CD8-positive, alpha-beta memory T cell (primary cell): ENCODE measurements at regions not wholly inside any gene's neighbourhood (a gene's known extent, or its start where the extent isn't known, plus 50 kb on each side); places are given as distances from the start of the nearest gene placed in this dataset.

Experiments
- CTCF ChIA-PET: fragments of 350-600 bp; sonication (Branson Sonifier 250); formaldehyde crosslinking; loops from one replicate; lab custom pipeline; 2021; ENCODE audit warnings: antibody characterized with exemption; lab: Charles Lee
- POLR2A ChIA-PET: fragments of 350-600 bp; sonication (Branson Sonifier 250); formaldehyde crosslinking; loops from one replicate; lab custom pipeline; 2021; ENCODE audit warnings: antibody characterized with exemption; lab: Charles Lee
- DNase-seq, 5 donors: peaks; one replicate each; pipeline versions ENCODE4 v3.0.0 to v3.0.0-alpha.2; 2020 to 2022; ENCODE audit warnings: mixed read lengths in 1 of 5
- H3K27ac ChIP-seq: one replicate; pipeline ENCODE4 v1.7.0; 2013; ENCODE audit warnings: low read depth, mild to moderate bottlenecking, low read length, moderate library complexity
- H3K27me3 ChIP-seq: 2 replicates; pipeline ENCODE4 v1.7.0; 2013; ENCODE audit warnings: low read length, mild to moderate bottlenecking; ENCODE audit not compliant: insufficient read depth, poor library complexity, severe bottlenecking
- H3K36me3 ChIP-seq: 2 replicates; pipeline ENCODE4 v1.7.0; 2013; ENCODE audit warnings: mild to moderate bottlenecking, low read length, moderate library complexity; ENCODE audit not compliant: insufficient read depth
- H3K4me1 ChIP-seq: 2 replicates; pipeline ENCODE4 v1.7.0; 2013; ENCODE audit warnings: mild to moderate bottlenecking, low read length, moderate library complexity; ENCODE audit not compliant: insufficient read depth
- H3K4me3 ChIP-seq: 2 replicates; pipeline ENCODE4 v1.7.0; 2013; ENCODE audit warnings: mild to moderate bottlenecking, low read length
- H3K9me3 ChIP-seq: 2 replicates; pipeline ENCODE4 v1.7.0; 2013; ENCODE audit warnings: mild to moderate bottlenecking, low read length
- H3K27ac Mint-ChIP-seq, 8 donors: one replicate each; pipeline ENCODE4 v1.8.0; 2020 to 2021; ENCODE audit warnings: mixed read lengths in 8 of 8, mild to moderate bottlenecking in 6 of 8, inconsistent platforms in 3 of 8, moderate library complexity in 3 of 8
- H3K27me3 Mint-ChIP-seq, 2 donors: one replicate each; pipeline ENCODE4 v1.8.0; 2020 to 2021; ENCODE audit warnings: mixed read lengths in 2 of 2, mild to moderate bottlenecking in 1 of 2, moderate library complexity in 1 of 2
- H3K36me3 Mint-ChIP-seq, 3 donors: one replicate each; pipeline ENCODE4 v1.8.0; 2020 to 2021; ENCODE audit warnings: mixed read lengths in 3 of 3, inconsistent platforms in 1 of 3, mild to moderate bottlenecking in 1 of 3
- H3K4me1 Mint-ChIP-seq, 3 donors: one replicate each; pipeline ENCODE4 v1.8.0; 2020 to 2021; ENCODE audit warnings: mixed read lengths in 3 of 3, inconsistent platforms in 1 of 3, mild to moderate bottlenecking in 1 of 3
- H3K4me3 Mint-ChIP-seq, 7 donors: one replicate each; pipeline ENCODE4 v1.8.0; 2020 to 2021; ENCODE audit warnings: mixed read lengths in 7 of 7, mild to moderate bottlenecking in 6 of 7, moderate library complexity in 4 of 7, inconsistent platforms in 2 of 7
- H3K9me3 Mint-ChIP-seq, 5 donors: one replicate each; pipeline ENCODE4 v1.8.0; 2020 to 2022; ENCODE audit warnings: mixed read lengths in 5 of 5, mild to moderate bottlenecking in 3 of 5, moderate library complexity in 2 of 5, inconsistent platforms in 1 of 5

GRCh38 chr7:96416599-96416998 is 94.7 kb upstream of the SLC25A13 start:
- no peak for DNase-seq
- Mint-ChIP-seq H3K4me3 (no peak overlapping the region), H3K36me3 (no peaks in the 10 kb centered on the region), H3K9me3 (no peaks in the 10 kb centered on the region), H3K27me3 (peaks cover 6 to 10% of the 10 kb centered on the region in 2 donors), H3K4me1 (no peaks in the 10 kb centered on the region), H3K27ac (no peak overlapping the region)
- no peaks in the 10 kb centered on the region for H3K36me3 ChIP-seq
- no peak overlapping the region for H3K27ac ChIP-seq
- no peaks in the 10 kb centered on the region for H3K27me3 ChIP-seq
- no peaks in the 10 kb centered on the region for H3K4me1 ChIP-seq
- no peaks in the 10 kb centered on the region for H3K9me3 ChIP-seq
- ChIA-PET CTCF (interaction anchor here (1.0 kb wide), 1 partner anchor 611 kb away, joined by 6 read pairs; no protein-coding TSS in a partner anchor), POLR2A (no interaction called here)
- no peak overlapping the region for H3K4me3 ChIP-seq

DNA sequence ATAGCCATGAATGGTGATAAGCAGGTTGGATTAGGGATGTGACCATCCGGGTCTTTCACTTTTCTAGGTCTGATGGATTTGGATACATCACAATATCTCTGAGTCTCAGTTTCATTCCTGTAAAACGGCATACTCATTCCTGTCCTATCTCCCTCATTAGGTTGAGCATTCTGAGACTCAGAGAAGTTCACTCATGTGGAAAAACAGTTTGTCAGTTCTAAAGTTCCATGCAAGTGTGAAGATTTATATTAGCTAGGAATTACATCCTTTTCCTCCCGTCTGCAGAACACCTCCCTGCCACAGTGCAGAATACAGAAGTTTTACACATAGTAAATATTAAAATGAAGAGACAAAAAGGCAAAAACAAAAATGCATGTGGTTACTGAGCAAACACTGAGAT is 94.2 kb upstream of the SLC25A13 start:
- Mint-ChIP-seq H3K9me3 (no peaks in the 10 kb centered on the region), H3K27ac (no peak overlapping the region), H3K27me3 (peaks cover 6 to 10% of the 10 kb centered on the region in 2 donors), H3K36me3 (no peaks in the 10 kb centered on the region), H3K4me3 (no peak overlapping the region), H3K4me1 (no peaks in the 10 kb centered on the region)
- H3K4me3 ChIP-seq = no peak overlapping the region
- ChIA-PET POLR2A (no interaction called here), CTCF (interaction anchor here (1.0 to 1.2 kb wide), 2 partner anchors 29 to 611 kb away, joined by 3 to 6 read pairs; no protein-coding TSS in a partner anchor)
- no peak overlapping the region for H3K27ac ChIP-seq
- no peaks in the 10 kb centered on the region for H3K27me3 ChIP-seq
- H3K4me1 ChIP-seq = no peaks in the 10 kb centered on the region
- no peaks in the 10 kb centered on the region for H3K9me3 ChIP-seq
- no peaks in the 10 kb centered on the region for H3K36me3 ChIP-seq
- no peak for DNase-seq

DNA sequence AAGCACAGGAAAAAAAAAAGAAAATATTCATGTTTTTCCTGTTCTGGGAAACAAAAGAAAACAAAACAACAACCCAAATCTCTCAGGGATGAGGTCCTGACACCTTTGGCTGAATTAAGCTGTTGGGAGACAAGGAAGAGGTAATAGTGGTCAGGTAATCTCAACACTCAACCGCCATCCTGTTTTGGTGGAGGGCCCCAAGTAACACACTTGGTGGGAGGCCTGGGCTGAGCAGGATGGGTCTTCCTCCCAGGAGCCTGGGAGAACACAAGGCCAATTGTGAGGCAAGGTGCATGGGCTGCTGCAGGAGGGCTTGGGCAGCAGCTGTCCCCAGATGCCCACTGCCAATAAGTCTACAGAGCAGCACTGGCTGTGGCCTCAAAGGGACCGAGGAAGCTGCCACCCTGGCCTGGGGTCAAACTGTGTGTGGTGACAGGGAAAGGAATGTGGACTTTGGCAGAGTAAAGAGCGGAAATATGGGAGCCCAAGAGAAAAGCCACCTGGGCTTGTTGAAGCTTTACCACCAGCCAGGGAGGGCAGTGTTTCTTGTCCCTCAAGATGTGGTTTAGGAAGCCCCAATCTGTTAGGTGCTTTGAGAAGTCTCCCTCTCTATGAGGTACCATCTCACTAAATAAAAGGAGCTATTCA is 93.5 kb upstream of the SLC25A13 start:
- Histone ChIP-seq H3K4me3 (no peak overlapping the region), H3K36me3 (no peaks in the 10 kb centered on the region), H3K4me1 (no peaks in the 10 kb centered on the region), H3K27ac (no peak overlapping the region), H3K9me3 (no peaks in the 10 kb centered on the region), H3K27me3 (no peaks in the 10 kb centered on the region)
- H3K27ac Mint-ChIP-seq = peak overlapping the region in 1 of 8 donors; percentile 58
- H3K9me3 Mint-ChIP-seq = no peaks in the 10 kb centered on the region
- H3K4me1 Mint-ChIP-seq = no peaks in the 10 kb centered on the region
- ChIA-PET POLR2A (no interaction called here), CTCF (interaction anchor here (1.2 kb wide), 1 partner anchor 29 kb away, joined by 3 read pairs; no protein-coding TSS in a partner anchor)
- H3K27me3 Mint-ChIP-seq = peaks cover 6 to 10% of the 10 kb centered on the region in 2 donors
- H3K4me3 Mint-ChIP-seq = no peak overlapping the region
- no peak for DNase-seq
- no peaks in the 10 kb centered on the region for H3K36me3 Mint-ChIP-seq

DNA sequence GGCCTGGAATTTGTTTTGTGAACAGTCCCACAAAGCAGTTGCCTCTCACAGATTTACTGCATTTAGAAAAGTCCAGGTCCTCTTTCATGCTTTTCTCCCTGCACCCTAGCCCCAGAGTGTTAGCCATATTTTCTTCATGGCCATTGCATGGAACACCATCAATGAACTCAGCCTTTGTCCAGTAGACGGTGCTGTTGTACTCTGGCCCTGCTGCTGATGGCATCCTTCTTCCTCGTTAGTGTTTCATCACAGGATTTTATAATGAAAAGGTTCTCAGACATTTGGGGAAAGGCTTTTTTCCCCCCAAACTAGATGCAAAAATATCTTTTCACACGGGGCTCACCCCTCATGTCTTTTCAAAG is 93.0 kb upstream of the SLC25A13 start:
- H3K4me3 ChIP-seq = no peak overlapping the region
- ChIA-PET CTCF (interaction anchor here (1.2 kb wide), 1 partner anchor 30 kb away, joined by 3 read pairs; no protein-coding TSS in a partner anchor), POLR2A (no interaction called here)
- H3K36me3 ChIP-seq = no peaks in the 10 kb centered on the region
- DNase-seq = peak in 3 of 5 donors; percentile 4 to 10 (median 5)
- Mint-ChIP-seq H3K27ac (peak overlapping the region in 1 of 8 donors; percentile 58), H3K9me3 (no peaks in the 10 kb centered on the region), H3K4me3 (no peak overlapping the region), H3K4me1 (no peaks in the 10 kb centered on the region), H3K36me3 (no peaks in the 10 kb centered on the region), H3K27me3 (peaks cover 6 to 10% of the 10 kb centered on the region in 2 donors)
- no peaks in the 10 kb centered on the region for H3K9me3 ChIP-seq
- no peak overlapping the region for H3K27ac ChIP-seq
- H3K4me1 ChIP-seq = no peaks in the 10 kb centered on the region
- H3K27me3 ChIP-seq = no peaks in the 10 kb centered on the region

DNA sequence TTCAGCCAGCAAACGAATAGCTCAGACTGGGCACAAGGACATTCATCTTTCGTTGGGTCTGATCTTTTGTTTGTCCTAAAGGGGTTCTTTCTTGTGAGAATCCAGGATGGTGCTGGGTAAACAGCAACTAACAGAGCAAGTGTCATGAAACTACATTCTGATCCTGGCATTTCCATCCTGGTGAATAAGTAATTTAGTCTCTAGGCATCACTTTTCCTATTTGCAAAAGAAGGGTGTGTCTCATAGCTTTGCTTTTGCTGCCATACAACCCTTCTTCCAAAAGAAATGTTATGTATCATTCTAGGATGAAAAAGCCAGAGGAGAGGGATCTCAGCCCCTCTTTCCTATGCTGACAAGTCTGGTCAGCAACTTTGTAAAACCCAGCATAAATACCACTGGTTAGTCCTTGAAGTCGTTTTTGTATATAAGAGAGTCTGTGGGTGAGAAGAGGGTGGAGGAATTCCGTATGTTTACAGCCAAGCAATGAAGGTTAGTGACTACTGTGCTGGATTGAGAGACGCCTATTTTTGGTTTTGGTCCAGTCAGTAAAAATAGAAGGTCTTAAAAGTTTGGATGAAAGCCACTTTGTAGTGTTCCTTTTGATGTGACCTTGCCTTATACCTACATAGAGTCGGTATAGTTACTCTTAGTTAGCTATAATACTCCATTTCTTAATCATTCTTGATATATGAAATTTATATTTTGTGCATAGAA is 88.4 kb upstream of the SLC25A13 start:
- Mint-ChIP-seq H3K27me3 (peaks cover 0 to 15% of the 10 kb centered on the region in 2 donors), H3K27ac (no peak overlapping the region), H3K36me3 (no peaks in the 10 kb centered on the region), H3K9me3 (no peaks in the 10 kb centered on the region), H3K4me3 (no peak overlapping the region), H3K4me1 (no peaks in the 10 kb centered on the region)
- Histone ChIP-seq H3K27me3 (no peaks in the 10 kb centered on the region), H3K9me3 (no peaks in the 10 kb centered on the region), H3K36me3 (no peaks in the 10 kb centered on the region), H3K4me1 (no peaks in the 10 kb centered on the region), H3K27ac (no peak overlapping the region), H3K4me3 (no peak overlapping the region)
- no peak for DNase-seq
- CTCF ChIA-PET = interaction anchor here (1.3 kb wide), 1 partner anchor 21 kb away, joined by 4 read pairs; no protein-coding TSS in a partner anchor
- POLR2A ChIA-PET = no interaction called here

- H3K4me3 Mint-ChIP-seq = no peak overlapping the region
- H3K27ac ChIP-seq = no peak overlapping the region
- no peak overlapping the region for H3K27ac Mint-ChIP-seq
- H3K4me1 ChIP-seq = no peaks in the 10 kb centered on the region
- ChIA-PET POLR2A (no interaction called here), CTCF (no interaction called here)
- H3K36me3 Mint-ChIP-seq = no peaks in the 10 kb centered on the region
- H3K9me3 Mint-ChIP-seq = no peaks in the 10 kb centered on the region
- no peaks in the 10 kb centered on the region for H3K9me3 ChIP-seq
- no peaks in the 10 kb centered on the region for H3K4me1 Mint-ChIP-seq
- H3K27me3 ChIP-seq = no peaks in the 10 kb centered on the region
- H3K36me3 ChIP-seq = no peaks in the 10 kb centered on the region
- DNase-seq = no peak
- H3K27me3 Mint-ChIP-seq = peaks cover 5 to 21% of the 10 kb centered on the region in 2 donors
- H3K4me3 ChIP-seq = no peak overlapping the region
These were observed 87.0 kb upstream of the SLC25A13 start for GRCh38 chr7:96408881-96409280.

DNA sequence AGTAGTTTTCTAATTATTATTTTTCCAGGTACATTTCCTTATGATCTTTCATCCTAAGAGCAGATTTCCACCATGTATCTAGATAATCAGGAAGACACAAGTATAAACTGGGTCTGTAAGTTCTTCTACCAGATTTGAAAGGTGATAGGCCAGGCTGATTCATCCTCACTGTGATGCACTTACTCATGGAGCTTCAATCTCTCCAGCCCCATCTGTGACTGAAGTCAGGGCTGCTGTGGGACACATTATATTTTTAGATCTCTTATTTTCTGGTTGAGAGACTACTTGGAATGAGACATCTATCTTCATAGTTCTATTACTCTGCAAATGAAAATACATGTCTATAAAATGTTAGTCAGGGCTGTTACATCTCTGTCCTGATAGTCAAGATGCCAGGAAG is 85.5 kb upstream of the SLC25A13 start:
- Histone ChIP-seq H3K4me3 (no peak overlapping the region), H3K36me3 (no peaks in the 10 kb centered on the region), H3K27ac (no peak overlapping the region), H3K9me3 (no peaks in the 10 kb centered on the region), H3K27me3 (no peaks in the 10 kb centered on the region), H3K4me1 (no peaks in the 10 kb centered on the region)
- no peak overlapping the region for H3K4me3 Mint-ChIP-seq
- H3K27ac Mint-ChIP-seq = no peak overlapping the region
- H3K4me1 Mint-ChIP-seq = no peaks in the 10 kb centered on the region
- DNase-seq = no peak
- POLR2A ChIA-PET = no interaction called here
- CTCF ChIA-PET = no interaction called here
- no peaks in the 10 kb centered on the region for H3K9me3 Mint-ChIP-seq
- peaks cover 5 to 26% of the 10 kb centered on the region in 2 donors for H3K27me3 Mint-ChIP-seq
- H3K36me3 Mint-ChIP-seq = no peaks in the 10 kb centered on the region

DNA sequence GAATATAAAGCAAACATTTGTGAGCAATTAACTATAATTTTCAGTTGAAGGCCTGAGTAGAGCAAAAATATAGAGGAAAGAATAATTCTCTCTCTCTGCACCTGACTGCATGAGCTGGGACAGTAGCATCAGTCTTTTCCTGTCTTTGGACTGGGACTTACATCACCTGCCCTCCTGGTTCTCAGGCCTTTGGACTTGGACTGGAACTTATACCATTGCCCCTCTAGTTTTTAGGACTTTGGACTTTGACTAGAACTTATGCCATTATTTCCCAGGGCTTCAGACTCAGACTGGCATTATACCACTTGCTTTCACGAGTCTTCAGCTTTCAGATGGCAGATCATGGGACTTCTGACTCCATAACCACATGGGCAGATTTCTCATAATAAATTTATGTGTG is 81.0 kb upstream of the SLC25A13 start:
- H3K27ac Mint-ChIP-seq = no peak overlapping the region
- Histone ChIP-seq H3K4me3 (no peak overlapping the region), H3K36me3 (no peaks in the 10 kb centered on the region), H3K27me3 (no peaks in the 10 kb centered on the region), H3K9me3 (no peaks in the 10 kb centered on the region), H3K4me1 (no peaks in the 10 kb centered on the region), H3K27ac (no peak overlapping the region)
- DNase-seq = no peak
- H3K27me3 Mint-ChIP-seq = peaks cover 5 to 33% of the 10 kb centered on the region in 2 donors
- no peaks in the 10 kb centered on the region for H3K4me1 Mint-ChIP-seq
- CTCF ChIA-PET = no interaction called here
- no peaks in the 10 kb centered on the region for H3K36me3 Mint-ChIP-seq
- H3K4me3 Mint-ChIP-seq = no peak overlapping the region
- H3K9me3 Mint-ChIP-seq = no peaks in the 10 kb centered on the region
- POLR2A ChIA-PET = no interaction called here
